GM21825 (cell line): ENCODE measurements at regions not wholly inside any gene's neighbourhood (a gene's known extent, or its start where the extent isn't known, plus 50 kb on each side); places are given as distances from the start of the nearest gene placed in this dataset.

ENCODE experiments used
- ATAC-seq: cut with Tn5 transposase; IDR thresholded peaks from one replicate; pipeline ENCODE4 v1.9.1; 2021; ENCODE audit warnings: mild to moderate bottlenecking, moderate library complexity; ENCODE audit not compliant: unreplicated experiment

- ATAC-seq: no peak
Measured at GRCh38 chr2:66041902-66042657, 392.8 kb upstream of the MEIS1 start.

GRCh38 chr2:66036948-66037347, 398.0 kb upstream of the MEIS1 start:
- ATAC-seq: no peak

DNA sequence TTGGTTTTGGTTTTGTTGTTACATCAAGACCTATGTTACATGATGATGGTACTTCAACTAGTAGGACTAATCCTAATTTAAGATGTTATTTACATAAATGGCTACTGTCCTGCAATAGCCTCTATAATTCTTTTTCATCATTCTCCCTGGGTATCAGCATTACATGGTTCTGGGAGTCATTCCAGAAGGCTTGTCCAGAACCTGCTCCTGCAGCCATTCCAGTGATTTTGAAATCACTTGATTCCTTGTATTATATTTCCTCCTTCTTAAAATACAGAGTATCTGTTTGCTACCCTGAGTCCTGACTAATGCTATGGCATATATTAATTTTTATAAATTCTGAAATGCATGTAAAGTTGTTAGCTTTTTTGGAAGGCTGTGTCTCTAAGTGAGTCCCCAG, 400.5 kb upstream of the MEIS1 start:
- no peak for ATAC-seq

DNA sequence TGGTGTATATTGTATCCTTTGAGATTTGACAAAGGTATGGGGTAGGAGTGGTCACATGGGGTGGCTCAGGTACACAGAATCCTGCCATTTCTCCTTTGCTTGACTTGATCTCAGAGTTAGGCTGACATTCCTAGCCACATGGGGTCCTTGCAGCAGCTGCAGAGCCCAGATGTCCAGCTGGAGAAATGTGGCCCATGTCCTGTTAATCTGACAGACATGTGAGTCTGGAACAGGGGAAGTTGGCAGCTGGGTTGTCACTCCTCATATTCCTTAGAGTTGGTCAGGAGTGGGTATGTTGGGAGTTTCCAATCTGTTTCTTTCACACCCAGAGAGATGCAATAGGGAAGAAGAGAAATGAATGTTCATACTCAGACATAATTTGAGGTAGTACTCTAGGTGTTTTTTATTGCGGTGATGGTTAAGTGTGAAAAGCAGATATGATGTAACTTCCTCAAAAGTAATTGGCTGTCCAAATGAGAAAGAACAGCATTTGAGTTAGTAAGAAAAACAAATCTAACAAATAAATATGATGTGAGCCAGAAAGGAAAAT, 402.6 kb upstream of the MEIS1 start:
- ATAC-seq: no peak

DNA sequence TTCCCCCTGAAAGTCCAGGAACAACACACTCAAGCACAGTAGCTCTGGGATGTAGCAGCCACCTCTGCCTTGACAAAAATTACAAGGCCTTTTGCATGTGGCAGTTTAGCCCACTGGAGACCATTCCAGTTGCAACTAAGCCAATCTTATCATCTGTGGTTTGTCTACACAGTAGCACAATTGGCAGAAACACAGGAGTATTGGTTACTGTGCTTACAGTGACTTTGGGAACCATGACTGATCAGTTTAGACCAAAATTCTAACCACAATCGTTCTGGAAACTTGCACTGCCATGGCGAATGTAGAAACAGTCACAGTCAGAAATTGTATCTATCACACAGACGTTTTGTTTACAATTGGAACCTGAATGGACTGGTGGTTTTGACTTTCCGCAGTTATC, 403.7 kb upstream of the MEIS1 start:
- no peak for ATAC-seq

- no peak for ATAC-seq
Measured at GRCh38 chr2:66030553-66030952, 404.4 kb upstream of the MEIS1 start.

GRCh38 chr2:66024391-66024790, 410.5 kb upstream of the MEIS1 start:
- ATAC-seq: no peak

DNA sequence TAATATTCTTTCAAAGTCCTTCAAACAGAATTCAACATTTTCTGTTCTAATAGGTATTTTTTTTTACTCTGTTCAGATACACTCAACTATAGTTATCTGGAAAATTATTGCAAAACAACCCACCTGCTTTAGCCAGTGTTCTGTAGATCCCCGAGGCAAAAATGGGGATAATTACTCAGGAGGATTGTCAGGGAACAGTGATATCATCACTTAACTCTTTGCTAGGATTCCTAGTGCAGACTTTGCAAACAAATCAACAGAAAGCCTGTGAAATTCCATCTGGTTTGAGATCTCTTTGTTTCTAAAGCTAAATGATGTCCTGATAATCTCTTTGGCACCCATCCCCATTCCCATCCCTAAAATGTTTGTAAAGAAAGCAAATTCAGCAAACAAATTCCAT, 413.6 kb upstream of the MEIS1 start:
- no peak for ATAC-seq

DNA sequence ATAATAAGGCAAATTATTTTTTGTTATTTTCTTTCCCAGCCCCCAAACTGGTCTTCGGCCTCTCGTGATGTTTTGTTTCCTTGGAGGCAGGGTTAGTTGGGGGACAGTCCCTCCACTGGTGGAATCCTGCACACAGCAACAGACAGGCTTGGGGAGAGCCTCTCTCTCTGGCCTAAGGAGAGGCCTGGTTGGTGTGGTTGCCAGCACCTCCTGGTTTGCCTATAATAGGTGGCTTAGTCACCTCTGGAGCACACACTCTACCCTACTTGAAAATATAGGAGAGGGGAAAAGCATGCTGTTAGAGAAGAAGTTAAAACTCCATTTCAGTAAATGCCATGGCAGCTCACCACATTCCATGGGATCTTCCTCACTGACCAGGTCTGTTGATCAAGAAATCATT, 417.2 kb upstream of the MEIS1 start:
- no peak for ATAC-seq

DNA sequence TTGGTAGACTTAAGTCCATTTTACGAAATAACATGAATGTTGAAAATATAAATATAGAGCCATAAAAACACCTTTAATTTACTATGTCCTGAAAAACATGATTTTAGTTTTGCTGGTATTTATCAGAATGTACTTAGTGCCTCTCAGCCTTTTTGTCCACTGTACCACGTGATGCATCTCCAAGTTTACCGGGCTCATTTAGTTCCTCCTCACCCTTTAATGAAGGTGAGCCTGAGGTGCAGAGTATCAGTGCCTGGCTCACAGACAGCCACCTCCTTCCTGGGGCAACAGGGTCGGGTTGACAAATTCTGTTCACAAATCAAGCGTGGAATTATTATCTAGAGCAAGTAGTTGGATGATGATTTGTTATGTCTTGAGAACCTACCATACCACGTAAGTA, 420.5 kb upstream of the MEIS1 start:
- no peak for ATAC-seq

DNA sequence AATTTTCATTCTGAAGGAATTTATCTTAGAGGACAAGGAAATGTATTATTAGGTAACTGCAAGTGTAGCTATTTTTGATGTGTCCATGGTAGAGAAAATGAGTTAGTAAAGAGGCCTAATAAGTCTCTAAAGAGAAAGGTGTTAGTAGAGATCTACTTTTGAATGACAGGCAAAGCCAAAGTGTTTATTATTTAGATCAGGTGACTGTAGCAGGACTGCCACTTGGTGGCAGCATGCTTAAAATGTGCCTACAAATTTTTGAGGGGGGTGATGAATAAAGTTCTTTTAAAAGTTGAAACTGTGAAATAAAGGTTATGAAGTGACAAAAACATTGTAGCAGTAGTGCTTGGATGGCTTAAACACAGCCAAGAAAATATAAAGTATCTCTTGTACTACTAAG, 421.5 kb upstream of the MEIS1 start:
- no peak for ATAC-seq

DNA sequence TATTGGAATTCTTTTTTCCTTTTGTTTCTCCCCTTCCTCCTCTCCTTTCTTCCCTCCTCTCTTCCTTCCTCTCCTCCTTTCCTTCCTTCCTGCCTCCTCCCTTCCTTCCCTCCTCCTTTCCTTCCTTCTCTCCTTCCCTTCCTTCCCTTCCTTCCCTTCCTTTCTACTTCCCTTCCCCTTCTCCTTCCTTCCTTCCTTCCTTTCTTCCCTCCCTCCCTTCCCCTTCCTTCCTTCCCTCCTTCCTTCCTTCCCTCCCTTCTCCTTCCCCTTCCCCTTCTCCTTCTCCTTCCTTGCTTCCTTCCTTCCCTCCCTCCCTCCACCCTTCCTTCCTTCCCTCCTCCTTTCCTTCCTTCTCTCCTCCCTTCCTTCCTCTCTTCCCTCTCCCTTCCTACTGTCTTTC, 431.0 kb upstream of the MEIS1 start:
- no peak for ATAC-seq

DNA sequence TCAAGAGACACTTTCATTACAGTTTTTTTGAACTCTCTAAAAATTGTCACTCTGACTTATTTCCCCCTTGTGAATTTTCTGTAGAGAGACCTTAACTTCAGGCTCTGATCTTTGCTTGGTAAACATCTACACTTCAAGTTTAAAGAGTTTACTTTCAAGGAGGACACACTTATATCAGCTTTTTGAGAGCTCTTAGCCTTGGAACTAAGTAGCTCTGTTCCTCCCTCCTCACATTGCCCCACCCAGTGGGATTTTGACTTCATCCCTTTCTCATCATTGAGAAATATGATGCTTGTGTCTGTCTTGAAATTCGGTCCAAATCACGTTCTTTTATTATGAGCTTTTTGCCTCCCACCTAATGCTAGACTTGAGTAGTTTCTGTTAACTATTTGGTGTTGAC, 433.4 kb upstream of the MEIS1 start:
- ATAC-seq: no peak

GRCh38 chr2:66000901-66001300, 434.0 kb upstream of the MEIS1 start:
- no peak for ATAC-seq

DNA sequence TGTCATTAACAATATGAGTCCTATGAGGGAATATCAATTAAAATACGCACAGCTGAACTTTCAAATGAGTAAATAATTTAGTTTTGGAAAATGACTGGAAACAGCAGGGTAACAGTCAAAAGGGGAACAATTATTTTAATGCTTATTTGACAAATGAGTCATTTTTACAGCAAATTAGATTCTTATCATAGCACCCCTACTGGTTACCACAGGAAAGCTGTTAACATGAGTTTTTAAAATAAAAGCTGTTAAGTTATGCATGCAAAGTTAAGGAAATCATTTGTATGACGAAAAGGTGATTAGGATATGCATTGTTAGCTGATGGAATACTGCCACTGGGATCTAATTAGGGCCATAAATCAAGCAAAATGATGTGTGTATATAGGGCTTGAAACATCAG, 435.1 kb upstream of the MEIS1 start:
- no peak for ATAC-seq

DNA sequence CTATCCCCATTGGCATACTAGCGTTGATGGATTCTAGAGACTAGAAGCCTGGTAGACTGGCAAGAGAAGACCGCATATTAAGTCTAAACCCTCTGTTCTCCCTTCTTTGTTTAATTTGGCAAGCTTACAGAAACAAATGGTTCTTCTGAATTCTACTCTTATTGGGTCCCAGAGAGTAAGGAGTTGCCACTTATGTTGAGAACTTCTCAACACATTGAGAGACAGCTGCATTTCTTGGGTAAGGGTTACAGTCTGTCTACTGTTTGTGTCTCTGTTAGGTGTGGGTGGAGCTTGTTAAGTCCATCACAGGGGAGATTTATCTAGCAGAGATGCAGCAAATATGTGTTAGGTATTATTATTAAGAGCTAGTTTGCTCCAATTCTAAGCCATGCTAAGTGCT, 435.8 kb upstream of the MEIS1 start:
- no peak for ATAC-seq

GRCh38 chr2:65997961-65998360, 437.0 kb upstream of the MEIS1 start:
- ATAC-seq: no peak

- no peak for ATAC-seq
Measured at GRCh38 chr2:65992198-65992554, 442.7 kb upstream of the MEIS1 start.

- ATAC-seq: no peak
Measured at GRCh38 chr2:65991381-65992197, 443.3 kb upstream of the MEIS1 start.

DNA sequence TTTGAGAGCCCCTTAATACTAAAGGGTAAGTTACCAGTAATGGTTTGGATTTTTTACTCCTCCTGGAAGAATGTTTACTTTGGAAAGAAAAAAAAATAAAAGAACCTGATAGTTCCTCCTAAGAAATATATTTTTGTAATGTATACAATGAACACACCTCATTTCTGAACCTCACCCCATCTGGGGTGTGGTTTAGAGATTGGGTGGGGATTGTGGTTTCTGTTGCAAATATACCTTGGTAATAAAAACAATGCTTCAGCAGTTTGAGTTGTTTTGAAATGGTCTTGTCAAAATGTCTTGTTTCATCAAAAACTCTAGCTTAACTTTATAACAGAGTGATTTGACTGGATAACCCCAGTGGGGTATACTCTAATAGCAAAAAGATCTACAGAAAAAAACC, 448.9 kb upstream of the MEIS1 start:
- ATAC-seq: no peak

DNA sequence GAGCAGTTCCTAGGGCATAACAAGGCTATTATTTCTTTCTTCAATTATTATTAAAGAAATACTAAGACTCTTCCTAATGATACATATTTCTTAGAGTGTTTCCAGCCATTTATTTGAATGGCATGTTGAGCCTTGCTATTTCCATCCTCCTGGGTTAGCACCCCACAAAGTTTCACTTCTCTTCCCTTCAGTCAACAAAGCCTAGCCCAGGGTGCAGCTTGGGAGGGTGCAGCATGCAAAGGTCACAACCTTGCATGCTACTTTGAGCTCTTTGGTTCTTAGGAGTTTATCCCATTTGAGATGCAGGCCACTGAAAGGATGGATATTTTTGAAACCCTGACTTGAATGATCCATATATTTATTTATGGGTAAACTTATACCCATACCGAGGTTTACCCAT, 454.4 kb upstream of the MEIS1 start:
- ATAC-seq: no peak

DNA sequence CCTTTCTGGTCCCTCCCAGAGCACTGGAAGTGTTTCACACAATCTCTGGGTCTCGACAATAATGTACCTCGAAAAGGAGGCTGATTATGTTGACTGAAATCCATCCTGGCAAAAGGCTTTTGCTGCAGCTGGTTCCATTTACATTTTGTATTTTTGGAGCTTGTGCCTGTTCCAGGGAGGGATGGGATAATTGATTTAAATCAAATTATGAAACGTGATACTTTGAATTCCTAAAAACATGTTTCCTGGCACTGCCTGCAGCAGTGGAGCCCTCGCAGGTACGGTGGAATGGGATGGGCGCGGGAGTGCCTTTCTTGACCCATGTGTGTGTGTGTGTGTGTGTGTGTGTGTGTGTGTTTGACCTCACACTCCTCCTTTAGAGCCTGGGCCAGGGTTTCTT, 455.5 kb upstream of the MEIS1 start:
- ATAC-seq: no peak
